HEK293 (cell line): ENCODE measurements at regions not wholly inside any gene's neighbourhood (a gene's known extent, or its start where the extent isn't known, plus 50 kb on each side); places are given as distances from the start of the nearest gene placed in this dataset.

Experiments
- CTCF ChIP-seq: fragments of 450-650 bp; formaldehyde crosslinking; IDR thresholded peaks from 2 replicates; pipeline ENCODE4 v1.5.1; 2016; ENCODE audit warnings: missing biosample characterization, missing genetic modification characterization
- TCF7L2 ChIP-seq: IDR thresholded peaks from 2 replicates; pipeline ENCODE4 v1.6.1; 2011; ENCODE audit warnings: low read depth, mild to moderate bottlenecking, inconsistent platforms, low read length, moderate library complexity, borderline replicate concordance
- ZNF175 ChIP-seq: fragments of 450-650 bp; formaldehyde crosslinking; IDR thresholded peaks from 2 replicates; pipeline ENCODE4 v1.5.1; 2016; ENCODE audit warnings: missing biosample characterization, missing genetic modification characterization
- ZNF239 ChIP-seq: fragments of 450-650 bp; formaldehyde crosslinking; IDR thresholded peaks from 2 replicates; pipeline ENCODE4 v1.5.1; 2016; ENCODE audit warnings: missing biosample characterization, missing genetic modification characterization
- ZNF266 ChIP-seq: fragments of 450-650 bp; formaldehyde crosslinking; IDR thresholded peaks from 2 replicates; pipeline ENCODE4 v1.5.1; 2016; ENCODE audit warnings: missing biosample characterization, missing genetic modification characterization, low read depth
- ZNF513 ChIP-seq: fragments of 450-650 bp; IDR thresholded peaks from 2 replicates; pipeline ENCODE4 v1.5.1; 2018; ENCODE audit warnings: missing biosample characterization, missing genetic modification characterization
- ZNF518A ChIP-seq: fragments of 450-650 bp; formaldehyde crosslinking; conservative IDR thresholded peaks from 2 replicates; pipeline ENCODE4 v1.5.1; 2016; ENCODE audit warnings: low read depth, missing biosample characterization, missing genetic modification characterization
- ZNF623 ChIP-seq: fragments of 450-650 bp; formaldehyde crosslinking; IDR thresholded peaks from 2 replicates; pipeline ENCODE4 v1.5.1; 2016; ENCODE audit warnings: missing biosample characterization, missing genetic modification characterization
- TF ChIP-seq, protein P1 (sequence below): fragments of 450-650 bp; formaldehyde crosslinking; IDR thresholded peaks from 2 replicates; pipeline ENCODE4 v1.5.1; 2016; ENCODE audit warnings: missing biosample characterization, missing genetic modification characterization

GRCh38 chr7:27351137-27351536 is 108.5 kb downstream of the EVX1 start:
- TF ChIP-seq, protein P1, sequence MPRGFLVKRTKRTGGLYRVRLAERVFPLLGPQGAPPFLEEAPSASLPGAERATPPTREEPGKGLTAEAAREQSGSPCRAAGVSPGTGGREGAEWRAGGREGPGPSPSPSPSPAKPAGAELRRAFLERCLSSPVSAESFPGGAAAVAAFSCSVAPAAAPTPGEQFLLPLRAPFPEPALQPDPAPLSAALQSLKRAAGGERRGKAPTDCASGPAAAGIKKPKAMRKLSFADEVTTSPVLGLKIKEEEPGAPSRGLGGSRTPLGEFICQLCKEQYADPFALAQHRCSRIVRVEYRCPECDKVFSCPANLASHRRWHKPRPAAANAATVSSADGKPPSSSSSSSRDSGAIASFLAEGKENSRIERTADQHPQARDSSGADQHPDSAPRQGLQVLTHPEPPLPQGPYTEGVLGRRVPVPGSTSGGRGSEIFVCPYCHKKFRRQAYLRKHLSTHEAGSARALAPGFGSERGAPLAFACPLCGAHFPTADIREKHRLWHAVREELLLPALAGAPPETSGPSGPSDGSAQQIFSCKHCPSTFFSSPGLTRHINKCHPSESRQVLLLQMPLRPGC (tag by site-specific recombination) = no peak
- TF ChIP-seq ZNF239 (tag by site-specific recombination) (no peak), ZNF513 (no peak), ZNF175 (tag by site-specific recombination) (no peak), TCF7L2 (no peak), CTCF (no peak), ZNF266 (tag by site-specific recombination) (no peak), ZNF623 (tag by site-specific recombination) (no peak), ZNF518A (no peak)
